GM19395 (cell line): ENCODE measurements at regions not wholly inside any gene's neighbourhood (a gene's known extent, or its start where the extent isn't known, plus 50 kb on each side); places are given as distances from the start of the nearest gene placed in this dataset.

Source experiments
- ATAC-seq: cut with Tn5 transposase; IDR thresholded peaks from one replicate; pipeline ENCODE4 v1.9.1; 2021; ENCODE audit warnings: mild to moderate bottlenecking, moderate library complexity; ENCODE audit not compliant: unreplicated experiment

- ATAC-seq = no peak
Measured at GRCh38 chr5:72032788-72033187, 74.5 kb upstream of the MAP1B start.

GRCh38 chr5:72034770-72035169, 72.5 kb upstream of the MAP1B start:
- ATAC-seq = no peak

- no peak for ATAC-seq
Measured at GRCh38 chr5:72035831-72036230, 71.4 kb upstream of the MAP1B start.

- no peak for ATAC-seq
Measured at GRCh38 chr5:72036951-72037350, 70.3 kb upstream of the MAP1B start.

GRCh38 chr5:72040513-72040912, 66.8 kb upstream of the MAP1B start:
- ATAC-seq = no peak

GRCh38 chr5:72041654-72042053, 65.6 kb upstream of the MAP1B start:
- no peak for ATAC-seq

- no peak for ATAC-seq
Measured at GRCh38 chr5:72042097-72042496, 65.2 kb upstream of the MAP1B start.

- no peak for ATAC-seq
Measured at GRCh38 chr5:72045692-72046091, 61.6 kb upstream of the MAP1B start.

- ATAC-seq = no peak
Measured at GRCh38 chr5:72046106-72046505, 61.2 kb upstream of the MAP1B start.

GRCh38 chr5:72055636-72056035, 51.6 kb upstream of the MAP1B start:
- no peak for ATAC-seq
